ENCODE measurements at regions not wholly inside any gene's neighbourhood (a gene's known extent, or its start where the extent isn't known, plus 50 kb on each side); places are given as distances from the start of the nearest gene placed in this dataset.

GRCh38 chr16:50478773-50479149 lies 69.4 kb upstream of the NKD1 start:
- no peak overlapping the region for H3K27ac Mint-ChIP-seq

GRCh38 chr16:50478075-50478772 lies 70.0 kb upstream of the NKD1 start:
- peaks cover 20% of the 10 kb centered on the region for H3K4me1 Mint-ChIP-seq (ENCODE audit: low read depth)
- no peaks in the 10 kb centered on the region for H3K36me3 Mint-ChIP-seq (ENCODE audit: insufficient read depth in 2 of 2)
- H3K9me3 Mint-ChIP-seq: no peaks in the 10 kb centered on the region
- no peaks in the 10 kb centered on the region for H3K27me3 Mint-ChIP-seq (ENCODE audit: low read depth)
- ATAC-seq (replicated peaks in 1 of 2): no peak
- H3K4me3 Mint-ChIP-seq: no peak overlapping the region
- H3K27ac Mint-ChIP-seq: no peak overlapping the region
- no peak for DNase-seq

More at GRCh38 chr16:50478773-50479149, 69.4 kb upstream of the NKD1 start:
- H3K27me3 Mint-ChIP-seq (ENCODE audit: low read depth): peaks cover 2% of the 10 kb centered on the region
- H3K9me3 Mint-ChIP-seq: peaks cover 0 to 2% of the 10 kb centered on the region in 2 donors
- no peak overlapping the region for H3K4me3 Mint-ChIP-seq
- H3K4me1 Mint-ChIP-seq (ENCODE audit: low read depth): peaks cover 15% of the 10 kb centered on the region
- DNase-seq (no peak), ATAC-seq (replicated peaks in 1 of 2) (no peak)
- peaks cover 0 to 2% of the 10 kb centered on the region in 2 donors for H3K36me3 Mint-ChIP-seq (ENCODE audit: insufficient read depth in 2 of 2)

GRCh38 chr16:50476486-50477255 lies 71.5 kb upstream of the NKD1 start:
- Mint-ChIP-seq H3K27me3 (ENCODE audit: low read depth) (no peaks in the 10 kb centered on the region), H3K4me3 (no peak overlapping the region), H3K9me3 (no peaks in the 10 kb centered on the region), H3K27ac (no peak overlapping the region), H3K4me1 (ENCODE audit: low read depth) (peaks cover 29% of the 10 kb centered on the region), H3K36me3 (ENCODE audit: insufficient read depth in 2 of 2) (no peaks in the 10 kb centered on the region)
- DNase-seq (no peak), ATAC-seq (replicated peaks in 1 of 2) (no peak)

GRCh38 chr16:50475170-50475569 lies 73.0 kb upstream of the NKD1 start:
- no peak for DNase-seq
- ATAC-seq (replicated peaks in 1 of 2): no peak
- H3K27me3 Mint-ChIP-seq (ENCODE audit: low read depth): no peaks in the 10 kb centered on the region
- no peaks in the 10 kb centered on the region for H3K36me3 Mint-ChIP-seq (ENCODE audit: insufficient read depth in 2 of 2)
- H3K4me3 Mint-ChIP-seq: no peak overlapping the region
- no peak overlapping the region for H3K27ac Mint-ChIP-seq
- H3K4me1 Mint-ChIP-seq (ENCODE audit: low read depth): peaks cover 29% of the 10 kb centered on the region
- H3K9me3 Mint-ChIP-seq: no peaks in the 10 kb centered on the region

GRCh38 chr16:50474138-50474537 lies 74.1 kb upstream of the NKD1 start:
- Mint-ChIP-seq H3K4me3 (peak overlapping the region; percentile 44 to 61), H3K27me3 (ENCODE audit: low read depth) (no peaks in the 10 kb centered on the region), H3K9me3 (no peaks in the 10 kb centered on the region), H3K27ac (peak overlapping the region; percentile 47), H3K4me1 (ENCODE audit: low read depth) (peaks cover 29% of the 10 kb centered on the region), H3K36me3 (ENCODE audit: insufficient read depth in 2 of 2) (no peaks in the 10 kb centered on the region)
- peak; percentile 31 to 48 for DNase-seq
- ATAC-seq (replicated peaks in 1 of 2): peak; percentile 86 to 89

- no peaks in the 10 kb centered on the region for H3K27me3 Mint-ChIP-seq (ENCODE audit: low read depth)
- DNase-seq: peak; percentile 35 to 40
- H3K9me3 Mint-ChIP-seq: no peaks in the 10 kb centered on the region
- H3K27ac Mint-ChIP-seq: no peak overlapping the region
- H3K4me1 Mint-ChIP-seq (ENCODE audit: low read depth): peaks cover 32% of the 10 kb centered on the region
- ATAC-seq (replicated peaks in 1 of 2): peak; percentile 76 to 81
- no peaks in the 10 kb centered on the region for H3K36me3 Mint-ChIP-seq (ENCODE audit: insufficient read depth in 2 of 2)
- peak overlapping the region; percentile 44 to 61 for H3K4me3 Mint-ChIP-seq
Observed at GRCh38 chr16:50473356-50473945, 74.7 kb upstream of the NKD1 start.

GRCh38 chr16:50472472-50472871 lies 75.7 kb upstream of the NKD1 start:
- Mint-ChIP-seq H3K27me3 (ENCODE audit: low read depth) (no peaks in the 10 kb centered on the region), H3K4me1 (ENCODE audit: low read depth) (peaks cover 33% of the 10 kb centered on the region), H3K4me3 (no peak overlapping the region), H3K36me3 (ENCODE audit: insufficient read depth in 2 of 2) (no peaks in the 10 kb centered on the region), H3K9me3 (no peaks in the 10 kb centered on the region), H3K27ac (no peak overlapping the region)
- ATAC-seq (replicated peaks in 1 of 2): no peak
- no peak for DNase-seq

- no peaks in the 10 kb centered on the region for H3K9me3 Mint-ChIP-seq
- H3K4me3 Mint-ChIP-seq: no peak overlapping the region
- ATAC-seq (replicated peaks in 1 of 2) (no peak), DNase-seq (no peak)
- peaks cover 33% of the 10 kb centered on the region for H3K4me1 Mint-ChIP-seq (ENCODE audit: low read depth)
- H3K27ac Mint-ChIP-seq: no peak overlapping the region
- H3K36me3 Mint-ChIP-seq (ENCODE audit: insufficient read depth in 2 of 2): no peaks in the 10 kb centered on the region
- peaks cover 10% of the 10 kb centered on the region for H3K27me3 Mint-ChIP-seq (ENCODE audit: low read depth)
Observed at GRCh38 chr16:50470687-50471086, 77.5 kb upstream of the NKD1 start.

GRCh38 chr16:50469744-50470321 lies 78.4 kb upstream of the NKD1 start:
- Mint-ChIP-seq H3K4me3 (no peak overlapping the region), H3K27ac (no peak overlapping the region), H3K9me3 (no peaks in the 10 kb centered on the region), H3K36me3 (ENCODE audit: insufficient read depth in 2 of 2) (no peaks in the 10 kb centered on the region), H3K27me3 (ENCODE audit: low read depth) (peaks cover 10% of the 10 kb centered on the region), H3K4me1 (ENCODE audit: low read depth) (peaks cover 29% of the 10 kb centered on the region)
- no peak for DNase-seq
- ATAC-seq (replicated peaks in 1 of 2): no peak

GRCh38 chr16:50469121-50469743 lies 79.0 kb upstream of the NKD1 start:
- ATAC-seq (replicated peaks in 1 of 2): no peak
- peak overlapping the region; percentile 64 to 71 for H3K4me3 Mint-ChIP-seq
- peaks cover 23% of the 10 kb centered on the region for H3K4me1 Mint-ChIP-seq (ENCODE audit: low read depth)
- no peaks in the 10 kb centered on the region for H3K36me3 Mint-ChIP-seq (ENCODE audit: insufficient read depth in 2 of 2)
- no peaks in the 10 kb centered on the region for H3K9me3 Mint-ChIP-seq
- no peak overlapping the region for H3K27ac Mint-ChIP-seq
- DNase-seq: no peak
- H3K27me3 Mint-ChIP-seq (ENCODE audit: low read depth): peaks cover 10% of the 10 kb centered on the region

- Mint-ChIP-seq H3K27me3 (ENCODE audit: low read depth) (peaks cover 10% of the 10 kb centered on the region), H3K36me3 (ENCODE audit: insufficient read depth in 2 of 2) (no peaks in the 10 kb centered on the region), H3K4me1 (ENCODE audit: low read depth) (peaks cover 18% of the 10 kb centered on the region), H3K9me3 (no peaks in the 10 kb centered on the region), H3K27ac (no peak overlapping the region), H3K4me3 (peak overlapping the region; percentile 64 to 71)
- ATAC-seq (replicated peaks in 1 of 2) (no peak), DNase-seq (no peak)
Observed at GRCh38 chr16:50468749-50469078, 79.5 kb upstream of the NKD1 start.

GRCh38 chr16:50467943-50468748 lies 80.0 kb upstream of the NKD1 start:
- Mint-ChIP-seq H3K9me3 (no peaks in the 10 kb centered on the region), H3K36me3 (ENCODE audit: insufficient read depth in 2 of 2) (no peaks in the 10 kb centered on the region), H3K4me1 (ENCODE audit: low read depth) (peaks cover 12% of the 10 kb centered on the region), H3K27ac (no peak overlapping the region), H3K27me3 (ENCODE audit: low read depth) (peaks cover 10% of the 10 kb centered on the region), H3K4me3 (peak overlapping the region; percentile 64 to 71)
- DNase-seq: peak; percentile 21 to 33
- peak; percentile 68 to 73 for ATAC-seq (replicated peaks in 1 of 2)
